Suprapubic skin (tissue), 4 donors: ENCODE measurements at regions not wholly inside any gene's neighbourhood (a gene's known extent, or its start where the extent isn't known, plus 50 kb on each side); places are given as distances from the start of the nearest gene placed in this dataset.

Experiments
- DNase-seq, 2 donors: peaks; one replicate each; pipeline ENCODE4 v3.0.0-alpha.2; 2019; ENCODE audit warnings: low spot score in 2 of 2
- H3K27ac ChIP-seq: fragments of 200-600 bp; sonication (generic); one replicate; pipeline ENCODE4 v1.5.1; 2019
- H3K27me3 ChIP-seq: fragments of 200-600 bp; sonication (generic); one replicate; pipeline ENCODE4 v1.5.1; 2019
- H3K36me3 ChIP-seq: fragments of 200-600 bp; sonication (generic); one replicate; pipeline ENCODE4 v1.5.1; 2019
- H3K4me1 ChIP-seq: fragments of 200-600 bp; sonication (generic); one replicate; pipeline ENCODE4 v1.5.1; 2019
- H3K4me3 ChIP-seq: fragments of 200-600 bp; sonication (generic); one replicate; pipeline ENCODE4 v1.5.1; 2019; ENCODE audit warnings: mild to moderate bottlenecking
- H3K9me3 ChIP-seq: fragments of 200-600 bp; sonication (generic); one replicate; pipeline ENCODE4 v1.5.1; 2019
- EP300 ChIP-seq: sonication (generic); formaldehyde crosslinking; IDR thresholded peaks from one replicate; pipeline ENCODE4 v1.6.1; 2017; ENCODE audit warnings: antibody characterized with exemption
- POLR2A ChIP-seq, 2 donors: fragments of 450-650 bp; IDR thresholded peaks; one replicate each; pipeline ENCODE4 v1.6.1; 2017; ENCODE audit warnings: antibody characterized with exemption in 2 of 2, mild to moderate bottlenecking in 2 of 2, moderate library complexity in 2 of 2
- POLR2AphosphoS5 ChIP-seq, 3 donors: sonication (generic); formaldehyde crosslinking; IDR thresholded peaks; one replicate each; pipeline ENCODE4 v1.6.1; 2017; ENCODE audit warnings: antibody characterized with exemption in 3 of 3
- WGBS: methylation state at CpG from one replicate; pipeline ENCODE4 v1.1.5; 2018; 5-methylcytosine and 5-hydroxymethylcytosine counted together
- TF ChIP-seq, protein P1 (sequence below), 2 donors: fragments of 200-600 bp in 1 of 2; fragments of 450-650 bp in 1 of 2; sonication (generic) in 1 of 2; IDR thresholded peaks; one replicate each; pipeline ENCODE4 v1.5.1; 2016 to 2019; ENCODE audit warnings: antibody characterized with exemption in 2 of 2, mild to moderate bottlenecking in 1 of 2, moderate library complexity in 1 of 2

DNA sequence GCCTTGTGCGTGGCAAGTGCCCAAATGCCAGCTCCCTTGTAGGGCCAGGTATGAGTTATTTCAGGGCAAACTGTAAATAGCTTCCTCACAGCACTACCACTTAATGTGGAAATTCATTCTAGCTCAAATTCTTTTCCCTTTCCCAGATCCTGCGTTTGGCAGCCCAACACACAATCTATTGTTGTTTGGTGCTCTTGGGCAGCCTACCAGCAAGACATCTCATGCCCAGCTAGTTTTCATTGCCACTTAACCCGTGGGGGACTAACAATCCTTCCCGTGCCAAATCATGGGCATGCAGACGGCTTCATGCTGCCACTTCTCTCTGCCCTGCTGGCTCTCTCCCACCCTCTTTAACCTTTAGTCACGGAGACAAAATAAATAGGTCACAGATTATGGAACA is 454.2 kb downstream of the GRIA2 start:
- H3K27me3 ChIP-seq: no peaks in the 10 kb centered on the region
- 53% methylated on average over 6 of the region's 6 CpGs for WGBS
- TF ChIP-seq POLR2A (IDR thresholded peaks at IDR 0.05) (no peak), EP300 (no peak), POLR2AphosphoS5 (IDR thresholded peaks at IDR 0.05) (no peak)
- TF ChIP-seq, protein P1, sequence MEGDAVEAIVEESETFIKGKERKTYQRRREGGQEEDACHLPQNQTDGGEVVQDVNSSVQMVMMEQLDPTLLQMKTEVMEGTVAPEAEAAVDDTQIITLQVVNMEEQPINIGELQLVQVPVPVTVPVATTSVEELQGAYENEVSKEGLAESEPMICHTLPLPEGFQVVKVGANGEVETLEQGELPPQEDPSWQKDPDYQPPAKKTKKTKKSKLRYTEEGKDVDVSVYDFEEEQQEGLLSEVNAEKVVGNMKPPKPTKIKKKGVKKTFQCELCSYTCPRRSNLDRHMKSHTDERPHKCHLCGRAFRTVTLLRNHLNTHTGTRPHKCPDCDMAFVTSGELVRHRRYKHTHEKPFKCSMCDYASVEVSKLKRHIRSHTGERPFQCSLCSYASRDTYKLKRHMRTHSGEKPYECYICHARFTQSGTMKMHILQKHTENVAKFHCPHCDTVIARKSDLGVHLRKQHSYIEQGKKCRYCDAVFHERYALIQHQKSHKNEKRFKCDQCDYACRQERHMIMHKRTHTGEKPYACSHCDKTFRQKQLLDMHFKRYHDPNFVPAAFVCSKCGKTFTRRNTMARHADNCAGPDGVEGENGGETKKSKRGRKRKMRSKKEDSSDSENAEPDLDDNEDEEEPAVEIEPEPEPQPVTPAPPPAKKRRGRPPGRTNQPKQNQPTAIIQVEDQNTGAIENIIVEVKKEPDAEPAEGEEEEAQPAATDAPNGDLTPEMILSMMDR (IDR thresholded peaks at IDR 0.05): no peak
- no peaks in the 10 kb centered on the region for H3K4me1 ChIP-seq
- H3K36me3 ChIP-seq: no peaks in the 10 kb centered on the region
- no peak overlapping the region for H3K27ac ChIP-seq
- no peaks in the 10 kb centered on the region for H3K9me3 ChIP-seq
- no peak for DNase-seq
- no peak overlapping the region for H3K4me3 ChIP-seq

- TF ChIP-seq EP300 (no peak), POLR2AphosphoS5 (IDR thresholded peaks at IDR 0.05) (no peak), POLR2A (IDR thresholded peaks at IDR 0.05) (no peak)
- TF ChIP-seq, protein P1 (IDR thresholded peaks at IDR 0.05): no peak
- no peak for DNase-seq
- Histone ChIP-seq H3K36me3 (no peaks in the 10 kb centered on the region), H3K4me1 (no peaks in the 10 kb centered on the region), H3K9me3 (no peaks in the 10 kb centered on the region), H3K27me3 (no peaks in the 10 kb centered on the region), H3K27ac (no peak overlapping the region), H3K4me3 (no peak overlapping the region)
Observed at GRCh38 chr4:157667836-157668235, 447.3 kb downstream of the GRIA2 start.

GRCh38 chr4:157664726-157665125 is 444.2 kb downstream of the GRIA2 start:
- Histone ChIP-seq H3K9me3 (no peaks in the 10 kb centered on the region), H3K36me3 (no peaks in the 10 kb centered on the region), H3K27me3 (no peaks in the 10 kb centered on the region), H3K4me3 (no peak overlapping the region), H3K27ac (no peak overlapping the region), H3K4me1 (no peaks in the 10 kb centered on the region)
- 58% methylated on average over 3 of the region's 3 CpGs for WGBS
- TF ChIP-seq POLR2AphosphoS5 (IDR thresholded peaks at IDR 0.05) (no peak), POLR2A (IDR thresholded peaks at IDR 0.05) (no peak), EP300 (no peak)
- TF ChIP-seq, protein P1 (IDR thresholded peaks at IDR 0.05): no peak
- no peak for DNase-seq

DNA sequence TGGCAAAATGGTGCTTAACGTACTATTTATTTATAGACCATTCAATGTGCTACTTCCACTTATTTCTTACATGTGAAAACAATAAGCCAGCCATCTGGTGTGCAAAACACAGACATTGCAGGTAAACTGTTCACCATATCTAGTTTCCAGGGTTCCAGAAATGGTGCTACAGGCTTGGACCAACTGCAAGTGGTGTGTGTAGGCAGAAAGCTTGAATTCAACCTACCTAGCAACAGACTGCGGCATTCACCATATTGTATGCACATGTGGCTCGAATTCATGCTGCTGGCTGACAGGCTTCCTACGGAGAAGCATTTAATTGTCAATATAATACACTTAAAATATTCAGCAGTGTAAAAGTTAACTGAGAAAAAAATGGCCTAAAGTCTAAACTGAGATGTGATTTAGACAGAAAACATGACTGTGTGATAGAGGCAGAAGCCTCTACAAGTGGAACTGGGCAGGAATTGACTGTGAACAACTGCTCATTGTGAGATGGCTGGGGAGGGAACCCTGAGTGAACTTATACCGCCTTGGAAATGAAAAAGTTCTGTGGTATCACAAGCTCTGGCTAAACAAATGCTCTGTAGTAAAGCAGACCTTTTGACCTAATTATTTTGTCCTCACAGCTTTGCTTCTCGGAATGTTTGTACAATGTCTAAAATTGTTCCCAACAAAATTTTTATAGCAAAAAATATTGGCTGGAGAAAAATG is 434.7 kb downstream of the GRIA2 start:
- Histone ChIP-seq H3K36me3 (no peaks in the 10 kb centered on the region), H3K4me1 (no peaks in the 10 kb centered on the region), H3K4me3 (no peak overlapping the region), H3K9me3 (no peaks in the 10 kb centered on the region), H3K27me3 (no peaks in the 10 kb centered on the region), H3K27ac (no peak overlapping the region)
- 53% methylated on average over 6 of the region's 6 CpGs for WGBS
- TF ChIP-seq EP300 (no peak), POLR2AphosphoS5 (IDR thresholded peaks at IDR 0.05) (no peak), POLR2A (IDR thresholded peaks at IDR 0.05) (no peak)
- TF ChIP-seq, protein P1 (IDR thresholded peaks at IDR 0.05): no peak
- no peak for DNase-seq

GRCh38 chr4:157643257-157643656 is 422.7 kb downstream of the GRIA2 start:
- Histone ChIP-seq H3K4me1 (no peaks in the 10 kb centered on the region), H3K27ac (no peak overlapping the region), H3K4me3 (no peak overlapping the region), H3K9me3 (peaks cover 7% of the 10 kb centered on the region), H3K27me3 (no peaks in the 10 kb centered on the region), H3K36me3 (no peaks in the 10 kb centered on the region)
- no peak for DNase-seq
- TF ChIP-seq EP300: no peak

GRCh38 chr4:157634057-157634456 is 413.5 kb downstream of the GRIA2 start:
- Histone ChIP-seq H3K27me3 (no peaks in the 10 kb centered on the region), H3K36me3 (no peaks in the 10 kb centered on the region), H3K4me1 (no peaks in the 10 kb centered on the region), H3K4me3 (no peak overlapping the region), H3K9me3 (peaks cover 6% of the 10 kb centered on the region), H3K27ac (no peak overlapping the region)
- WGBS: 89% methylated on average over 3 of the region's 3 CpGs
- no peak for TF ChIP-seq POLR2A (IDR thresholded peaks at IDR 0.05)
- TF ChIP-seq, protein P1 (IDR thresholded peaks at IDR 0.05): no peak
- TF ChIP-seq POLR2AphosphoS5 (IDR thresholded peaks at IDR 0.05): no peak
- TF ChIP-seq EP300: no peak
- no peak for DNase-seq
